Muscle of arm (tissue), 1 donor: ENCODE measurements at regions not wholly inside any gene's neighbourhood (a gene's known extent, or its start where the extent isn't known, plus 50 kb on each side); places are given as distances from the start of the nearest gene placed in this dataset.

Experiments used
- DNase-seq: peaks from one replicate; pipeline ENCODE4 v3.0.0-alpha.2; 2013

DNA sequence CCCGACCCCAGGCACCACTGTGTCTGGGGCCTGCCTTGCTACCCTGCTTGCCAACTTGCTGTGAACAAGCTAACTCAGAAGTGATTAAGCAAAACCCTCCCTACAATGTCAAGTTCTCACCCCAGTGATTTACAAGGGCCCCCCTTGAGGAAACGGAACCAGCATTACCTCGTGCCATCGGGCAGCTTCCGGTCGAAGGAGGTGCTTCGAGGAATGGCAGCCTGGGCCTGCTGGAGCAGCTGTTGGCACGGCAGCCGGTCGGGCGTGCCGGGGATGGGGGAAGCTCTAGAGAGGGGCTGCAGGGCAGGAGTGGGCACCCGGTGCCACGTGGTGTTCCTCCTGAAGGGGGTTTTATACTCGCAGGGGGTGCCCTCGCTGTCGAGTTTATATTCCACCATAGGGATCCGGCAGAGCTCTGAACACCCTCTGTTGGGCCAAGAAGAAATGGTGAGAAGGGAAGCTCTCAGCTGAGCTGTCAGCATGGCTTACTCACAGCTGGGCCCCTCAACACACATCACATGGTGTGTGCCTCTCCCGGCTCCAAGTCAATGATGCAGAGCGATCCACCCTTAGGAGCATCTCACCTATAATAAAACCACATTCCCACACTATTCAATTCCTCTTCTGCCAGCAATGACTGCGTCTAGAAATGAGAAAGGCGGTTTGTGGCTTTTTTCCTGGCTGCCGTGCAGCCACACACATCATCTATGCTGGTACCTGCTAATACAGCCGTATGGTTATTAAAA, 184.4 kb downstream of the SIPA1L2 start:
- DNase-seq, result no peak

DNA sequence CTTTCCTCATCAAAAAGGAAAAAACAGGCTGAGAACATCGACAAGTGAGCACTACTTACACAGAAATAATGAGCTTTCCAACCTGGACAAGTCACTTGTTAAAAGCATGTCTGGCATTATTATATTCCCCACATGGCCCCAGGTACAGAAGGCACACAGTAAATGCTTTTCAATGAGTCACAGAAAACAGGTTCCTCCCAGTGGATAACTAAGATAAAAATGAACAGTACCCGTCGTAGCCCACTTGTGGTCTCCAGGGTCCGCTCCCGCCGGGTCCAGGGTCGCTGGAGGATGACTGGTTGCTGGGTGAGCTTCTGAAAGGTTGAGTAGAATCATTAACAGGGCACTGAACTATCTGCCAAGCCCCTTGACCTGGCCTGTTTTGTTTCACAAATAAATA, 186.6 kb downstream of the SIPA1L2 start:
- no peak for DNase-seq

GRCh38 chr1:232441036-232441411, 188.9 kb downstream of the SIPA1L2 start:
- no peak for DNase-seq

DNA sequence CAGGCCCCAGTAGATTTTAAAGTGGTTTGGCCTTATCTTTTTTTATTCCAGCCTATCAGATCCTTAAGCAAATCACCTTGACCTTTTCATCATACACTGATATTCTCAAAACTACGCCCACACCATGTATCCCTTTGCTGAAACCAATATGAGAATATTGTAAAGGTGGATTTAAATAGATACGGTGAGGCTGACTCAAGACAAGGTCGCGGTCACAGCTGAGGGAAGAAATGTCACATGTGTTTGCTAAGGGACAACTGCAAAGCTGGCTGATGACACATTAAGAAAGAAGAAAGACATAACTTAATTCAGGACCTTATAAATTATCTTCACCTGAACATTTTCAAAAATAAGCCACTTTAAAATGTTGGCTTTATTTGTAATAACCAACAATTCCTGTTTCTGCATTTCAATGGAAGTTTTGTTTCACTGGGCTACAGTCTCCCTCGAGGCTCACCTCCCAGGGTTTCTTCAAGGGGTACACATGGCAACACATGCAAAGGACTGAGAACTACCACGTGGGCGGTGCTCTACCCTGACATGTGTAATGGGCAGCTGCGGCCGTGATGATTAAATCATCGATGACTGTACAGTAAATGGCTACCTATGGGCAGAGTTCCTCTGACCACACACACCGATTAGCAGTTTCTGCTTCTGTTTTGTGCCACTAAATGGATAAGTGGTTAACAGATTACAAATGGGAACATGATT, 189.5 kb downstream of the SIPA1L2 start:
- no peak for DNase-seq

- DNase-seq, result no peak
Observed at GRCh38 chr1:232439011-232439410, 190.9 kb downstream of the SIPA1L2 start.

DNA sequence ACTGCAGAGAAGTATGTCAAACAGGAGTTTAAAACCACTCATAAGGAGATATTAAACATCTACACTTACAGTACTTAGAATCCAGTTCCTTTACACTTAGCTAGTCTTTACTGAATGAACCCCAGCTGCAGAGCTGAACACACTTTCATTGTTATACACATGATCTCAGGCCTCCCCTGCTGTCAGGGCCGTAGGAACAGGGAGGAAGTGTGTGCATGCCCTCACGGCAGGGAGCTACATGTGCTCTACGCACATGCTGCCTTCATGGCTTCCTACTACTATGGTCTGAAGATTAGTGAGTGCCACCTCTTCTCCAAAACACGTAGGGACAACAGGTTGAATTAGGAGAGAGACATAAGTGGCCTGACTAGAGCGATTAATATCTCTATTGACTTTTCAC, 191.5 kb downstream of the SIPA1L2 start:
- DNase-seq, result no peak

- no peak for DNase-seq
Observed at GRCh38 chr1:232437510-232437909, 192.4 kb downstream of the SIPA1L2 start.

DNA sequence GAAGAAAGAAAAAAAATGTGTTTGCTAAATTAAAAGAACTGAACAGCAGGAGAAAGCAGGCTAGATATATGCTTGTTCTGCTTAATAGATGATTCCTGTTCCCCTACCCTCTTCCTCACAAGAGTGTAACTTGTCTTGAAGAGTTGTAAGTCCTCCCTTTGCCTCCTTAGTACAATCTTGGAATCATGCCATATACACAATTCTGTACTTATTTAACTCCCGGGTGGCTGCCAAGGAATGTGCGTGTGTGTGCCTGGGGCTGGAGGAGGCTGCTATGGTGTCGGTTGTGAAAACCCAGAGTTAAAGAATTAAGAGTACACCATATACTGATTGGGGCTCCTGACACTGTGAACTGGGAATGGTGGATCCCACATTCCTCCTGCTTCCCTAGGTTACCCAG, 194.2 kb downstream of the SIPA1L2 start:
- DNase-seq, result no peak

DNA sequence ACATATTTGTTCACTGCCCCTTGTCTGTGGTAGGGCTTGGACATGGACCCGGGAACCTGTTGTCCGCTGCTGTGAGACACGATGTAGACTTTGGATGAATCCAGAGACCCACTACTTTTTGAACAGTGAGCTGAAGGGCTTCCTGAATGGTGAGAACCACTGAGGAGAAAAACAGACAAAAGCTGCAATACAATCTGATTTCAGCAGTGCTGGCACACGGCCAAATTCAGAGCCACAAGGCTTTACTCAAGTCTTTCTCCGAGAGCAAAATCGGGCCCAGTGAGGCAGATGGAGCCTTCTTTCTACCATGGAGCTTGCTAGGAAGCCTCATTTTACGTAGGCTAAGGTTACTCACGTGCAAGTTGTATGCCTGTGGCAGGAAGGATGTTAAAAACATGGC, 197.6 kb downstream of the SIPA1L2 start:
- DNase-seq, result peak; percentile 33

DNA sequence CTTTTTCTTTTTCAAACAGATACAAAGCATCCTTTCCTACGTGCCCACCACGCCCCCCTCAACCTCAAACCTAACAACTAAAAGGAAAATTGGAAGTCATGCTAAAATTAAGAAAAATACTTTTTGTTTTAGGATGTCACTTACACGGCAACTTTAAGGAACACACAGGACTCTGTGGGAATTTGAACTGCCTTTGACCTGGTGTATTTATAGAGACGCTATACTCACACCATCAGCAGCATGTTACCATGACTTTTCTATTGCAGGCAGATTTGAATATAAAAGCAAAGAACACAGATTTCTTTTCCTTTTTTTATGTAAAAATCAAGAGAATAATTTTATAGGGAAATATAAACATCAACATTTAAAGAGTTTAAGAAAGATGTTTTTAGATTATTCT, 198.2 kb downstream of the SIPA1L2 start:
- no peak for DNase-seq

- DNase-seq, result no peak
Observed at GRCh38 chr1:232431326-232431725, 198.6 kb downstream of the SIPA1L2 start.

DNA sequence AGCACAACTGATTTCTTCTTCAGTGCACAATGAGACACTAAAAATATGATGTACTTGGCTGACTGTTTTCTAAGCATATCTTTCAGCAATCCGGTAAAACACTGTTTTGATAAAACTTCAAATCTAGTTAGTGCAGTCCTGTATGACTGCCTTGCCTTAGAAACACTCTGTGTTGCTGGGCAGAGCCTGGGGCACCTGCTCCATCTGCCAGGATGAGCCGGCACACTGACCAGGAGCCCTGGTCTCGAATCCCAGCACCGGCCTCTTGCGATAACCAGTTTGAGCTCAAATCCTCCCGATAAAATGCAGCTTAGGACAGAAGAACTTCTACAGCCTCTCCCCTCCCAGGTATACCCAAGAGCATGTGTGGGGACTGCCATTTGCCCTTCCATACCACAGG, 199.5 kb downstream of the SIPA1L2 start:
- no peak for DNase-seq

- no peak for DNase-seq
Observed at GRCh38 chr1:232428786-232429530, 201.0 kb downstream of the SIPA1L2 start.

- no peak for DNase-seq
Observed at GRCh38 chr1:232428036-232428645, 201.8 kb downstream of the SIPA1L2 start.

DNA sequence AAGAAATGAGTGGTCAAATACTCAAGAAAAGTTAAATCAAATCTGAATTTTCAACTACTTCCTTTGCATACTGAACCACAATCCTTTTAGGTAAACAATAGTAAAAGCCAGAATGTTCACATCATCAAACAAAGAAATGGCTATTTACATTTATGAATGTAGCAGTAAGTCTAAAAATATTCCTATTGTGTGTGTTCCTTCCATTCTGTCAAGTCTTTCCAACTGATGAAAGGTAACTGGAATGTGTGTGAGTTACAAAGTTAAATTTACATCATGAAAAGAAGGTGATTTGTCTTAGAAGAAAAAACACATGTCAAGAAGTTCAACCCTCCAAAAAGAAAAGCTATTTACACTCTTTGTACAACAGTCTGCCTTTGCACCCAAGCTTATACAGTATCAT, 203.1 kb downstream of the SIPA1L2 start:
- no peak for DNase-seq

DNA sequence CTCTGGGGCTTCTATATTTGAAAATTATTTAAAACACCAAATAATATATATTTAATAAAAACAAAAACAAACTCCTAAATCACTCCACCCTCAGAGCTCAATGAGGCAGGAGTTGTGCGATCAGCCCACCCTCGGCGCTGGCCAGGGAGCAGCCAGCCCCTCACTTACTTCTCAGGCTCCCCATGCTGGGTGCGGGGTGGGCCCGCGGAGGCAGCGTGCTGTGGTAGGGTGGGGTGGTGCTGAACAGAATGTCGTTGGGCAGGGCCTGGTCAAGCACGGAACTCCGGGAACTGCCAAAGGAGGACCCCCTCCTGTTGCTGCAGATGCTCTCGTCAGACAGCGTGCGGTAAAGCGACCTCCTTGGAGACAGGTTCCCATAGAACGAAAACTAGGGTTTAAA, 204.5 kb downstream of the SIPA1L2 start:
- DNase-seq, result no peak

DNA sequence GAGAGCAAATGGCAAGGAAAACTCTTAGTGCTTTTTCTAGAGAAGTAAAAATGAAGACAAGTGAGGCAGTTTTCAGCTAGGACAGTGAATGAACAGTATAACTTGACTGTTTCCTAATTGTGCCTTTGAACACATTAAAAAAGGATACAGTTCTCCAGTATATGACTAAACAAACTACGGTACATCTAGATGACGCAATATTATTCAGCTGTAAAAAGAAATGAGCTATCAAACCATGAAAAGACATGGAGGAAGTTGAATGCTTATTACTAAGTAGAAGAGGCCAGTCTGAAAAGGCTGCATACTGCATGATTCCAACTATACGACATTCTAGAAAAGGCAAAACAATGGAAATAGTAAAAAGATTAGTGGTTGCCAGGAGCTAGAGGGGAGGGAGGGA, 206.3 kb downstream of the SIPA1L2 start:
- no peak for DNase-seq

- no peak for DNase-seq
Observed at GRCh38 chr1:232422898-232423297, 207.0 kb downstream of the SIPA1L2 start.

GRCh38 chr1:232422098-232422497, 207.8 kb downstream of the SIPA1L2 start:
- no peak for DNase-seq

GRCh38 chr1:232421143-232421796, 208.7 kb downstream of the SIPA1L2 start:
- DNase-seq, result no peak

GRCh38 chr1:232417636-232418248, 212.2 kb downstream of the SIPA1L2 start:
- no peak for DNase-seq
